ENCODE measurements at regions not wholly inside any gene's neighbourhood (a gene's known extent, or its start where the extent isn't known, plus 50 kb on each side); places are given as distances from the start of the nearest gene placed in this dataset.
"Not testable (repeated sequence)": the region's sequence is repeated elsewhere in the genome, so short reads cannot be mapped to it uniquely, and the experiment has no call there.

DNA sequence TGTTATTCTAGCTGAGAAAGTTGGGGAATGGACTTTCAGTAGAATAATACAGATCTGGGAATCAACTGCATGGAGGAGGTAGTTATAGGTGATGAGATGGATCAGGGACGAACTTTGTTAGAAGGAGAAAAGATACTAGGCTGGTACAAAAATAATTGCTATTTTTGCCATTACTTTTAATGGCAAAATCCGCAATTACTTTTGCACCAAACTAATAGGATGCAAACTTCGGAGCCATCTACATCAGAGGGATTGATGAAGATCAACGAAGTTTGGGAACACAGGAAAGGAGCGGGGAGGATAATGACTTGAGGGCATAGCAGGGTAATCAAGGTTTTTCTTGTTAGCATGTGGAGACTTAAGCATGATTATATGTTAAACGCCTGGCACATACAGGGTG, 111.9 kb downstream of the DEFB131A start:
- H3K36me3 ChIP-seq; H3K4me3 ChIP-seq; H3K9me3 ChIP-seq (ENCODE audit: low read depth); H3K27ac ChIP-seq; H3K4me1 ChIP-seq (ENCODE audit: low read depth); H3K27me3 ChIP-seq; DNase-seq (ENCODE audit: low read depth in 1 of 2, low spot score in 1 of 2): not testable (repeated sequence)

DNA sequence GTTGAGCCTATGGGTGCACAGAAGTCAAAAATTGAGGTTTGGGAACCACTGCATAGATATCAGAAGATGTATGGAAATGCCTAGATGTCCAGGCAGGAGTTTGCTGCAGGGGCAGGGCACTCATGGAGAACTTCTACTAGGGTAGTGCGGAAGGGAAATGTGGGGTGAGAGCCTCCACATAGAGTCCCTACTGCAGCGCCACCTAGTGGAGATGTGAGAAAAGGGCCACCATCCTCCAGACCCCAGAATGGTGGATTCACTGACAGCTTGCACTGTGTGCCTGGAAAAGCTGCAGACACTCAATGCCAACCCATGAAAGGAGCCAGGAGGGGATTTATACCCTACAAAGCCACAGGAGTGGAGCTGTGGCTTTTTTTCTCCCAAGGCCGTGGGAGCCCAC, 133.7 kb downstream of the DEFB131A start:
- H3K27me3 ChIP-seq; H3K9me3 ChIP-seq (ENCODE audit: low read depth); H3K27ac ChIP-seq; H3K4me3 ChIP-seq; H3K4me1 ChIP-seq (ENCODE audit: low read depth); H3K36me3 ChIP-seq; DNase-seq (ENCODE audit: low read depth in 1 of 2, low spot score in 1 of 2): not testable (repeated sequence)

DNA sequence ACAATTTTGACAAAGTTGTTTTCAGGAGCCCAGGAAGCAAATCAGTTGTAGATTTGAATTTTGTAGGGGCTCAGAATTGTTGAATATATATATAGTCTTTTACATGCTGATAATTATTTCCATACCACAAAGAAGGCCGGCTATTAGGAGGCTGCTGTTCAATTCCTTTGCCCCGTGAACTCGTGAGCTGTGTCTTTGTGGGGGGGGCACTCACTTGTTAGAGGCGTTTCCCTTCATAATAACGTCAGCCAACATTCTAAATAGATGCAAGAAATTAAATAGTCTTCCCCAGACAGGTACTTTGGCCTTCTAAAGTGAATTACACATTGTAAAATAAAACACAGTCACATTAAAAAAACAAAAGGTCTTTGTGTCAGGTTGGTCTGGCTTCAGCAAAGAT, 138.7 kb downstream of the DEFB131A start:
- H3K27me3 ChIP-seq; H3K9me3 ChIP-seq (ENCODE audit: low read depth); DNase-seq (ENCODE audit: low read depth in 1 of 2, low spot score in 1 of 2); H3K4me3 ChIP-seq; H3K36me3 ChIP-seq; H3K4me1 ChIP-seq (ENCODE audit: low read depth); H3K27ac ChIP-seq: not testable (repeated sequence)

DNA sequence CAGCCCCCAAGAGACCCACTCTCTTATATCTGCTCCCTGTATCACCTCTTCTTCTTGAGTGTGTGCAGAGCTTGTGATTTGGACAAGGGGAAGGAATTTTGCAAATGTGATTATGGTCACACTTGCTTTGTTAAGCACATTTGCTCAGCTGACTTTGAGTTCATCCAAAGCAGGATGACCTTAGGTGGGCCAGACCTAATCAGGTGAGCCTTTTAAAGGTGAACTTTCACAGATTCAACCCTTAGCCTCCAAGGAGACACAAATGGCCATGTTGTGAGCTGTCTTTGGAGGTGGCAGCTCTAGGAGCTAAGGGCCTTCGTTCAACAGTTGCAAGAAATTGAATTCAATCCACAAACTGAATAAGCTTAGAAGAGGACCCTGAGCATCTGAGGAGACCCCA, 147.8 kb downstream of the DEFB131A start:
- Histone ChIP-seq H3K27me3 (no peaks in the 10 kb centered on the region), H3K36me3 (no peaks in the 10 kb centered on the region), H3K4me3 (no peak overlapping the region), H3K9me3 (ENCODE audit: low read depth) (no peaks in the 10 kb centered on the region), H3K27ac (no peak overlapping the region), H3K4me1 (ENCODE audit: low read depth) (no peaks in the 10 kb centered on the region)
- TF ChIP-seq, protein P1, sequence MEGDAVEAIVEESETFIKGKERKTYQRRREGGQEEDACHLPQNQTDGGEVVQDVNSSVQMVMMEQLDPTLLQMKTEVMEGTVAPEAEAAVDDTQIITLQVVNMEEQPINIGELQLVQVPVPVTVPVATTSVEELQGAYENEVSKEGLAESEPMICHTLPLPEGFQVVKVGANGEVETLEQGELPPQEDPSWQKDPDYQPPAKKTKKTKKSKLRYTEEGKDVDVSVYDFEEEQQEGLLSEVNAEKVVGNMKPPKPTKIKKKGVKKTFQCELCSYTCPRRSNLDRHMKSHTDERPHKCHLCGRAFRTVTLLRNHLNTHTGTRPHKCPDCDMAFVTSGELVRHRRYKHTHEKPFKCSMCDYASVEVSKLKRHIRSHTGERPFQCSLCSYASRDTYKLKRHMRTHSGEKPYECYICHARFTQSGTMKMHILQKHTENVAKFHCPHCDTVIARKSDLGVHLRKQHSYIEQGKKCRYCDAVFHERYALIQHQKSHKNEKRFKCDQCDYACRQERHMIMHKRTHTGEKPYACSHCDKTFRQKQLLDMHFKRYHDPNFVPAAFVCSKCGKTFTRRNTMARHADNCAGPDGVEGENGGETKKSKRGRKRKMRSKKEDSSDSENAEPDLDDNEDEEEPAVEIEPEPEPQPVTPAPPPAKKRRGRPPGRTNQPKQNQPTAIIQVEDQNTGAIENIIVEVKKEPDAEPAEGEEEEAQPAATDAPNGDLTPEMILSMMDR (IDR thresholded peaks at IDR 0.05; ENCODE audit: low read depth, low read length), result no peak
- no peak for DNase-seq (ENCODE audit: low read depth in 1 of 2, low spot score in 1 of 2)

DNA sequence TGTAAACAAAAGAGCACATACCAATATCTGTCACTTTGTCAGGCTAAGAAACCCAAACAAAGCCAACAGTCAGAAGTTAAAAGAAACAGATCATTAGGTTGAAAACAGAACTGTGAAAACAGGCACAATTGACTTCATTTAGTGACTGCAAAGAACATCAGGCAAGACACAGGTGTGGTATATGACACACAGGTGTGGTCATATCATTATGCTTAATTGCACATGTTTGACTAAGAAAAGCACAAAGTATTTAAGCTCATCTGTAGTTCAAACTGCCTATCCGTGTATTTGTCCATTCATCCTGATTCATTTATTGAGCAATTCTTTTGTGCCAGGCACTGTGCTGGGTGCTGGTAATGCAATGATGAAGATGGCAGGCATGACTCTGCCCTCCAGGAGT, 150.7 kb downstream of the DEFB131A start:
- Histone ChIP-seq H3K27me3 (no peaks in the 10 kb centered on the region), H3K27ac (no peak overlapping the region), H3K36me3 (no peaks in the 10 kb centered on the region)

DNA sequence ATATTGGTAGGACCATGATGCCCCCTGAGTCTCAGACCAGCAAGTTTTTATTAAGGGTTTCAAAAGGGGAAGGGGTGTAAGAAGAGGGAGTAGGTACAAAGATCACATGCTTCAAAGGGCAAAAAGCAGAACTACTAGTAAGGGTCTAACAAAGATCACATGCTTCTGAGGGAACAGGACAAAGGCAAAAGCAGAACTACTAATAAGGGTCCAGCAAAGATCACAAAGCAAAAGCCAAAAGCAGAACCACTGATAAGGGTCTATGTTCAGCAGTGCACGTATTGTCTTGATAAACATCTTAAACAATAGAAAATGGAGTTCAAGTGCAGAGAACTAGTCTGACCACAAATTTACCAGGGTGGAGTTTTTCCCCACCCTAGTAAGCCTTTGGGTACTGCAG, 151.3 kb downstream of the DEFB131A start:
- not testable (repeated sequence) for H3K4me3 ChIP-seq

More for the DNA sequence above, 150.7 kb downstream of the DEFB131A start:
- no peaks in the 10 kb centered on the region for H3K9me3 ChIP-seq (ENCODE audit: low read depth)
- peaks cover 3% of the 10 kb centered on the region for H3K4me1 ChIP-seq (ENCODE audit: low read depth)
- H3K4me3 ChIP-seq, result no peak overlapping the region
- no peak for DNase-seq (ENCODE audit: low read depth in 1 of 2, low spot score in 1 of 2)
- TF ChIP-seq, protein P1 (IDR thresholded peaks at IDR 0.05; ENCODE audit: low read depth, low read length), result no peak

DNA sequence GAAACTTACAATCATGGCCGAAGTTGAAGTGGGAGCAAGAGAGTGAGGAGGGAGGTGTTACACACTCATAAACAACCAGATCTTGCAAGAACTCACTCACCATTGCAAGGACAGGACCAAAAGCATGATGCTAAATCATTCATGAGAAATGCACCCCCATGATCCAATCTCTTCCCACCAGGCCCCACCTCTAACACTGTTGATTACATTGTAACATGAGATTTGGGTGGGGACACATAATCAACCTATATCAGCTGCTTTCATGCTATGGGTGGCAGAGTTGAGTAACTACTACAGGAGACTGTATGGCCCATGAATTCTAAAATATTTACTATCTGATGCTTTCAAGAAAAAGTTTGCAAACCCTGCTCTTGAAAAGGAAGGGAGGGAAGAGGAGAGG, 155.1 kb downstream of the DEFB131A start:
- H3K9me3 ChIP-seq (ENCODE audit: low read depth), result no peaks in the 10 kb centered on the region
- no peak overlapping the region for H3K4me3 ChIP-seq
- peaks cover 22% of the 10 kb centered on the region for H3K4me1 ChIP-seq (ENCODE audit: low read depth)
- H3K27ac ChIP-seq, result no peak overlapping the region
- no peaks in the 10 kb centered on the region for H3K27me3 ChIP-seq
- DNase-seq (ENCODE audit: low read depth in 1 of 2, low spot score in 1 of 2), result no peak
- H3K36me3 ChIP-seq, result no peaks in the 10 kb centered on the region
- TF ChIP-seq, protein P1 (IDR thresholded peaks at IDR 0.05; ENCODE audit: low read depth, low read length), result no peak

More for the DNA sequence above, 151.3 kb downstream of the DEFB131A start:
- H3K4me1 ChIP-seq (ENCODE audit: low read depth); H3K27ac ChIP-seq; H3K27me3 ChIP-seq; H3K36me3 ChIP-seq; H3K9me3 ChIP-seq (ENCODE audit: low read depth); DNase-seq (ENCODE audit: low read depth in 1 of 2, low spot score in 1 of 2): not testable (repeated sequence)

DNA sequence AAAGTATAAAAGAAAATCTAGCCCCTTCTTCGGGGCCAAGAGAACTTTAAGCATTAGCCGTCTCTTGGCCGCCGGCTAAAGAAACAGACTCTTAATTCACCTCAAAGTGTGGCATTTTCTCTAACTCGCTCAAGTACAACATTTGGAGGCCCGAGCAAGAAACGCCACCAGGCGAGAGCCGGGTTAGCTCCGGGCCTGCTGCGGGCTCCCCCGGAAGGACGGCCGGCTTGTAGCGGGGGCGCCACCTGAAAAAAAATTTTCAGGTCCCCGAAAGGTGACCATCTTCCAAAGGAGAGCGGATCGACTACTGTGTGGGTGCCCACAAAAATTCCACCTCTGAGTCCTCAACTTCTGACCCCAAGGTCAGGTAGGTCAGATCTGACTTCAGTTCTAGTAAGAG, 156.0 kb downstream of the DEFB131A start:
- Histone ChIP-seq H3K27me3 (no peaks in the 10 kb centered on the region), H3K27ac (peak overlapping the region; percentile 52)

More for the DNA sequence above, 156.0 kb downstream of the DEFB131A start:
- H3K4me3 ChIP-seq, result no peak overlapping the region
- H3K9me3 ChIP-seq (ENCODE audit: low read depth), result no peaks in the 10 kb centered on the region
- TF ChIP-seq, protein P1 (IDR thresholded peaks at IDR 0.05; ENCODE audit: low read depth, low read length), result no peak
- H3K36me3 ChIP-seq, result no peaks in the 10 kb centered on the region
- peaks cover 24% of the 10 kb centered on the region for H3K4me1 ChIP-seq (ENCODE audit: low read depth)
- no peak for DNase-seq (ENCODE audit: low read depth in 1 of 2, low spot score in 1 of 2)

Data from cardiac muscle cell (in vitro differentiated cells and primary cell).